ENCODE measurements at regions not wholly inside any gene's neighbourhood (a gene's known extent, or its start where the extent isn't known, plus 50 kb on each side); places are given as distances from the start of the nearest gene placed in this dataset.

- CTCF ChIA-PET = no interaction called here
- dilution Hi-C loops (cut with MboI; ENCODE audit: extremely low pct_ligation_motif_present, low sequenced_read_pairs) (no loop called here), intact Hi-C loops (cut with micrococcal nuclease) (no loop called here)
- no peak overlapping the region for H3K4me2 ChIP-seq (ENCODE audit: insufficient read depth, low read length)
- TF ChIP-seq EZH2 (IDR thresholded peaks at IDR 0.05; ENCODE audit: borderline replicate concordance, low read depth, low read length, severe bottlenecking) = no peak
- no peak for TF ChIP-seq GATA2 (IDR thresholded peaks at IDR 0.05; ENCODE audit: insufficient read depth, insufficient read length, low read depth, low read length)
- TF ChIP-seq JUN (IDR thresholded peaks at IDR 0.05; ENCODE audit: borderline replicate concordance, insufficient read depth, insufficient read length, low read depth) = no peak
- TF ChIP-seq FOS (IDR thresholded peaks at IDR 0.05; ENCODE audit: borderline replicate concordance, insufficient read depth, low read length) = no peak
- TF ChIP-seq POLR2AphosphoS5 (IDR thresholded peaks at IDR 0.05; ENCODE audit: insufficient read depth, low read depth, low read length) = no peak
- no peak for TF ChIP-seq MYC (IDR thresholded peaks at IDR 0.05; ENCODE audit: low read depth, low read length)
- TF ChIP-seq CTCF (IDR thresholded peaks at IDR 0.05; ENCODE audit: extremely low read depth in 1 of 2, insufficient read depth in 1 of 2, low read depth in 1 of 2, low read length in 2 of 2) = no peak
- TF ChIP-seq MAX (IDR thresholded peaks at IDR 0.05; ENCODE audit: insufficient read depth, insufficient read length) = no peak
- no peak for TF ChIP-seq POLR2A (IDR thresholded peaks at IDR 0.05; ENCODE audit: low read depth, low read length)
- no peak overlapping the region for H3K27ac ChIP-seq (ENCODE audit: insufficient read depth, low read depth, low read length)
- BruUV-seq (replicated peaks) = no TSS peak
- no peak overlapping the region for H2AFZ ChIP-seq (ENCODE audit: low read depth, low read length)
- DNase-seq (ENCODE audit: low read depth, low spot score) = no peak
- H3K79me2 ChIP-seq (ENCODE audit: control insufficient read depth, insufficient read depth, low read length) = no peaks in the 10 kb centered on the region
- no peaks in the 10 kb centered on the region for H3K9me1 ChIP-seq (replicated peaks; ENCODE audit: control insufficient read depth, extremely low read depth, insufficient read depth, low read length)
- FAIRE-seq = no peak
- no peaks in the 10 kb centered on the region for H3K36me3 ChIP-seq (ENCODE audit: control insufficient read depth in 2 of 2, extremely low read depth in 1 of 2, insufficient read depth in 2 of 2, low read length in 2 of 2)
- H3K4me3 ChIP-seq (replicated peaks in 1 of 3; ENCODE audit: insufficient read depth in 1 of 3, low read depth in 1 of 3, low read length in 3 of 3) = no peak overlapping the region
- H4K20me1 ChIP-seq (replicated peaks; ENCODE audit: control insufficient read depth, extremely low read depth, insufficient read depth, low read length) = no peaks in the 10 kb centered on the region
- H3K9ac ChIP-seq (replicated peaks; ENCODE audit: extremely low read depth, insufficient read depth, low read length) = no peak overlapping the region
- H3K9me3 ChIP-seq (replicated peaks; ENCODE audit: control insufficient read depth, insufficient read depth, low read length) = no peaks in the 10 kb centered on the region
- H3K27me3 ChIP-seq (ENCODE audit: control insufficient read depth in 2 of 2, insufficient read depth in 2 of 2, low read length in 2 of 2) = no peaks in the 10 kb centered on the region
- no peaks in the 10 kb centered on the region for H3K4me1 ChIP-seq (ENCODE audit: control insufficient read depth, extremely low read depth, insufficient read depth, low read length)
- POLR2A ChIA-PET = no interaction called here
These were observed 176.5 kb downstream of the SOX2 start for GRCh38 chr3:181888234-181888633.
